Adrenal gland (tissue), 5 donors: ENCODE measurements at regions not wholly inside any gene's neighbourhood (a gene's known extent, or its start where the extent isn't known, plus 50 kb on each side); places are given as distances from the start of the nearest gene placed in this dataset.

Experiments used
- POLR2A ChIP-seq, 2 donors: fragments of 450-650 bp; IDR thresholded peaks; one replicate each; pipeline ENCODE4 v1.6.1; 2017; ENCODE audit warnings: antibody characterized with exemption in 2 of 2, mild to moderate bottlenecking in 2 of 2, moderate library complexity in 1 of 2
- TF ChIP-seq, protein P1 (sequence below), 6 experiments: fragments of 450-650 bp in 4 of 6; fragments of 200-600 bp in 2 of 6; sonication (generic) in 1 of 6; IDR thresholded peaks; 1 replicate in 5 of 6; 2 replicates in 1 of 6; pipeline versions ENCODE4 v1.5.1 to v1.8.0; 2016 to 2021; ENCODE audit warnings: antibody characterized with exemption in 6 of 6, mild to moderate bottlenecking in 2 of 6, moderate library complexity in 1 of 6
- donor health status: DM: no; HTN: no; CAD: no.

- TF ChIP-seq, protein P1, sequence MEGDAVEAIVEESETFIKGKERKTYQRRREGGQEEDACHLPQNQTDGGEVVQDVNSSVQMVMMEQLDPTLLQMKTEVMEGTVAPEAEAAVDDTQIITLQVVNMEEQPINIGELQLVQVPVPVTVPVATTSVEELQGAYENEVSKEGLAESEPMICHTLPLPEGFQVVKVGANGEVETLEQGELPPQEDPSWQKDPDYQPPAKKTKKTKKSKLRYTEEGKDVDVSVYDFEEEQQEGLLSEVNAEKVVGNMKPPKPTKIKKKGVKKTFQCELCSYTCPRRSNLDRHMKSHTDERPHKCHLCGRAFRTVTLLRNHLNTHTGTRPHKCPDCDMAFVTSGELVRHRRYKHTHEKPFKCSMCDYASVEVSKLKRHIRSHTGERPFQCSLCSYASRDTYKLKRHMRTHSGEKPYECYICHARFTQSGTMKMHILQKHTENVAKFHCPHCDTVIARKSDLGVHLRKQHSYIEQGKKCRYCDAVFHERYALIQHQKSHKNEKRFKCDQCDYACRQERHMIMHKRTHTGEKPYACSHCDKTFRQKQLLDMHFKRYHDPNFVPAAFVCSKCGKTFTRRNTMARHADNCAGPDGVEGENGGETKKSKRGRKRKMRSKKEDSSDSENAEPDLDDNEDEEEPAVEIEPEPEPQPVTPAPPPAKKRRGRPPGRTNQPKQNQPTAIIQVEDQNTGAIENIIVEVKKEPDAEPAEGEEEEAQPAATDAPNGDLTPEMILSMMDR (IDR thresholded peaks at IDR 0.05), result no peak
- no peak for TF ChIP-seq POLR2A (IDR thresholded peaks at IDR 0.05)
These were observed 429.2 kb upstream of the TRAM1L1 start for GRCh38 chr4:117514391-117515175.
